GM18907 (cell line): ENCODE measurements at regions not wholly inside any gene's neighbourhood (a gene's known extent, or its start where the extent isn't known, plus 50 kb on each side); places are given as distances from the start of the nearest gene placed in this dataset.
"Not testable (repeated sequence)": the region's sequence is repeated elsewhere in the genome, so short reads cannot be mapped to it uniquely, and the experiment has no call there.

Experiments used
- ATAC-seq: cut with Tn5 transposase; IDR thresholded peaks from one replicate; pipeline ENCODE4 v1.9.1; 2021; ENCODE audit warnings: mild to moderate bottlenecking, moderate library complexity; ENCODE audit not compliant: unreplicated experiment

- no peak for ATAC-seq
Observed at GRCh38 chr4:97300561-97300960, 842.7 kb downstream of the STPG2 start.

- no peak for ATAC-seq
Observed at GRCh38 chr4:97305351-97305750, 837.9 kb downstream of the STPG2 start.

DNA sequence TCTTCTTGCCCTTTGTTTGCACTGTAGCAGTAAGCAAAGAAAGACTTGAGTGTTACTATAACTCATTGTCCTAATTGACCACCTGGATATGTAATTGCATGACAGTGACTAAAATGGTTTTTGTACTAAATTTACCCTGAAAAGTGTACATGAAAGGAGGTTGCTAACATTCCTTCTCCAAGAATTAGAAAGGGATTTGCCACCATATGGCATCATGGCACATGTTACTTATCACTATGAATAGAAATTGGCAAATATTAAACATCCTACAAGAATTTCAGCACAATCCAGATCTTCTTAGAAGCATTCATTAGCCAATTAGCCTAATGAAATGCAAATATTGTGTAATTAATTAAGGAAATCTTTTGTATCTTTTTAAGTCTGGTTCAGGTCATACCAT is 834.2 kb downstream of the STPG2 start:
- ATAC-seq, result no peak

- ATAC-seq, result no peak
Observed at GRCh38 chr4:97317201-97317600, 826.1 kb downstream of the STPG2 start.

DNA sequence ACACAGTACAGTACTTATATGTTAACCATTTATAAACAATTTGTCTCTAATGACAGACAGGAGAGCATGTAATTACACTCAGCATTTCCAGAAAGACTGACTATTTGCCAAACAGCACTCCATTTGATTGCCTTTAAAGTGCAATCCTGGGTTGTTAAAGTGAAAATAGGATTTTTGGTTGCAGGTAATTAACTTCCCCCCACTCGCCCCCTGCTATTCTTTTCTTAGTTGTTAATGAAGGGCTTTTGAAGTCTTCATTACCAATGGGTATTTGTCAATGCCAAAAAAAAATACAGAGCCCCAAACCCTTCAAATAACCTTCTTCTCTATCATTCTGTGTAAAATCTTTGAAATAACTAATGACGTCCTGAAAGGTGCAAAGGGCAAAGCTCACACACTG is 825.6 kb downstream of the STPG2 start:
- no peak for ATAC-seq

DNA sequence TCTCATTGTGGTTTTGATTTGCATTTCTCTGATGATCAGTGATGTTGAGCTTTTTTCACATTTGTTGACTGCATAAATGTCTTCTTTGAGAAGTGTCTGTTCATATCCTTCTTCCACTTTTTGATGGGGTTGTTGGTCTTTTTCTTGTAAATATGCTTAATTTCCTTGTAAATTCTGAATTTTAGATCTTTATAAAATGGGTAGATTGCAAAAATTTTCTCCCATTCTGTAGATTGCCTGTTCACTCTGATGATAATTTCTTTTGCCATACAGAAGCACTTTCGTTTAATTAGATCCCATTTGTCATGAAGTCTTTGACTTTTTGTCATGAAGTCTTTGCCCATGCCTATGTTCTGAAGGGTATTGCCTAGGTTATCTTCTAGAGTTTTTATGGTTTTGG is 817.5 kb downstream of the STPG2 start:
- not testable (repeated sequence) for ATAC-seq

DNA sequence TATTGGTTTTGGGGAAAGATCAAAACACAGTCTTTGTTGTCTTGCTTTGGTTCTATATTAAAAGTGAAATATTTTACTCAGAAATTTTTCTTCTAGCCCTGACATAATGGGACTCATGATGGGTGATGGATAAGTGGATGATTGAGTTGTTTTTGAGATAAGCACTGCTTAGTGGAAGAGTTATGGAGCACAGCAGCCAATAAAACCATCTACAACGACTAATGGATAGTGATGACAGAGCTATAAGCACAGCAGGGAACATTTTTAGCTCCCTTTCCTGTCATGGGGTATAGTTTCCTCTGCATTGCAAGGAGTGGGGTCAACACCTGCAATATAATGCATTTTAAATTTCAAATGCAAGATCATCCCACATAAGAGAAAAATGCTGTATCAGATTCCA is 812.4 kb downstream of the STPG2 start:
- ATAC-seq, result no peak

GRCh38 chr4:97334348-97334747 is 808.9 kb downstream of the STPG2 start:
- no peak for ATAC-seq

GRCh38 chr4:97349468-97350186 is 793.6 kb downstream of the STPG2 start:
- no peak for ATAC-seq

DNA sequence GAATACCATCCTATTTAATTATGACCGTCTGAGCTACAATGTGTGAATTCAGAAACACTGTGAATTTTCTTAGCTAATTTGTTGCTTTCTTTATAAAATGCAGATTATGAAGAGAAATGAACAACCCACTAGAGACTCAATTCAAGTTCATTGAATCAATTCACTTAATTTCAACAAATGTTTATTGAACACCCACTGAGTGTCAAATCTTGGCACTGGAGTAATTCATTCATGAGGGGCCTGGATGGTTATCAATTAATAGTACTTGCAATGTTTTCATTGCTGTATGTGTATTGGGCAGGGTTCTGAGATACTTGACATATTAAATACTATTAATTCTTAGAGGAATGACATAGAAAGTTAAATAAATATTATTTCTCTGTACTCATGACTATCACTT is 789.4 kb downstream of the STPG2 start:
- ATAC-seq, result no peak

GRCh38 chr4:97359826-97360225 is 783.5 kb downstream of the STPG2 start:
- no peak for ATAC-seq

GRCh38 chr4:97360733-97361132 is 782.5 kb downstream of the STPG2 start:
- no peak for ATAC-seq

DNA sequence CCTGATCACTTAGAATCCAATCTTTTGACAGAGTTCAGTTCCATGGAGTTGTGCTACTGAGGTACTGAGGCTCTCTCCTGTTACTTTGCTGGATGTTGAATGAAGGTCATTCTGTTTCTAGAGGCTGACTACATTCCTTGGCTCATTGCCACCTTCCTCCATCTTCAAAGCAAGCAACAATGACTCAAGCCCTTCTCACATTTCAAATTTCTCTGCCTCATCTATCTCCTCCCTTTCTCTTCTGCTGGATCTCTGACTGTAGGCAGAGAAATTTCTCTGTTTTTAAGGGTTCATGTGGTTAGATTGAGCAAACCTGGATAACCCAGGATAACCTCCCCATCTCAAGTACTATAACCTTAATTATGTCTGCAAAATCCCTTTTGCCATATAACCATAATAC is 775.4 kb downstream of the STPG2 start:
- no peak for ATAC-seq

DNA sequence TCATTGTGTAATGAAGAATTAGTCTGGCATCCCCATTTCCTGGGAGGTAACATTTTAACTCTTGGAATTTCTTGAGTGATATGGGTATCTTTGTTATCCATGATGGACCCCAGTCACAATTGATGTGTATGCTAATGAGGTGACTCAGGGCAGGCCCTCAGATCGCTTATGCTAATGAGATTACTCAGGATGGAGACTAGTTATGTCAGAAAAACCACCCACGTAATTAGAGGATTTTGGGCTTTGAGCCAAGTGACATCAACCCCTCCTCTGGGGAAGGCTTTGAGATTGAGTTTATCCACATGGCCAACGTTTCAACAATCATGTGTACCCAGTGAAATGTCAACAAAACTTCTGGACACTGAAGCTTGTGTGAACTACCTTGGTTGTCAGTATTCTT is 772.7 kb downstream of the STPG2 start:
- ATAC-seq, result no peak

- no peak for ATAC-seq
Observed at GRCh38 chr4:97374526-97374925, 768.8 kb downstream of the STPG2 start.

GRCh38 chr4:97386969-97387368 is 756.3 kb downstream of the STPG2 start:
- no peak for ATAC-seq

GRCh38 chr4:97394653-97395052 is 748.6 kb downstream of the STPG2 start:
- no peak for ATAC-seq

DNA sequence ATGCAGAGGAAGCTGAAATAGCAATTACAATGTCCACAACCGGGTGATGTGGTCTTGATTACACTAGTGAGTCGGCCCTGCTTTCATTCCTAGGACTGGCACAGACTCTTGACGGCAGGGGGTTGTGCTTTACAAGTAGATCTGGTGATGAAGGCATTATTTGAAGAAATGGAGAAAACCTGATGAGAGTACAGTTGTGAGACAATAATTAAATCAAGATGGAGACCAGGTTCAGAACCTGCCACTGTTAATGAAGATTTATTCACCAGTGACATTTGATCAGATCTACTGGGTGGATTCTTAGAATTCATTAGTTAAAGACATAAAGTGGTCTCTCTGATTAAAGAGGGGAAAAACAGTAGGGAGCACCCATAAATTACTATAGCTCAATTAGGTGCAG is 747.2 kb downstream of the STPG2 start:
- no peak for ATAC-seq

DNA sequence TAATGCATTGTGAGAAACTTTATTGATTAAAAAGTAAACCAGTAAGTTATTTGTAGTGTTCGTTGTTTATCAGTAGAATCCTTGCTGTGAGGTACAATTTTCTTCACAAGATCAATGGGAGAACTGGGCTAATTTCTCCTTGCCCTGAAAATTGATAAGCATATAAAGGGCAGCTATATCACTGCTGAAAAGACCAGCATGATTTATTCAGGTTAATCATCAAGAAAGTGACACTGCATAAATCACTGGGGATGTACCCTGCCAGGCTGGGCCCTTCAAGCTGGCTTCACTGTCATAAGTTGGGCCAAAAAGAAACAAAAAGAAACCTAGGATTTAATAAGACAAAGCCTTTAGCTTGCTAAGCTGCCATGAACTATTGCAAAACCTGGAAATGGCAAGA is 746.7 kb downstream of the STPG2 start:
- no peak for ATAC-seq

DNA sequence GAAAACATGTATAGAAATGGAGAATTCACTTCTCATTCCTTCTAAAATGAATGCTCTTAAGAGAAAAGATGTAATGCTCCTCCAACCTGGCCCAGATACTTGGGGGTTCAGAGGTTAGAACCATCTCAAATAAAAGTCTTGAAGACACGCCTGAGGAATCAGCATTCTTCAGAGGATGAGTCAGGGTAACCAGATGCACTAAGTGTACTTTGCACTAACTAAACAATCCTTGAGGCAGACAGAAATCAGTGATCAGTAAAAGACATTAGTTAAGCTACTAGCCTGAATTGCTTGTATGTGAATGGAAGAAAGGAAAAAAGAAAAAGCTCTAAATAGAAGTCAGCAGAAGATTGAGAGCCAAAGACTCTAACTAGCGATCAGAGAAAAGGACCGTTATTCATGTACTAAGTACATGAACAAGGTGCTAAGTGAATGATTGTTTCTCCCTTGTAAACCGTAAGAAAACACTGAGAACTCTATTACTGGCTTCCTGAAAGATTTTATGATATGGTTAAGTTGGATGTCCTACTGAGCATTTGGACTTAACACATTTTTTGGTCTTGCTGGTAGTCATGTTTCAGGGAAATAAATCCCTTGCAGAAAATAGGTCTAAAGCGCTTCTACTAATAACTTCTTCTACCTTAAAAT is 738.3 kb downstream of the STPG2 start:
- ATAC-seq, result no peak

DNA sequence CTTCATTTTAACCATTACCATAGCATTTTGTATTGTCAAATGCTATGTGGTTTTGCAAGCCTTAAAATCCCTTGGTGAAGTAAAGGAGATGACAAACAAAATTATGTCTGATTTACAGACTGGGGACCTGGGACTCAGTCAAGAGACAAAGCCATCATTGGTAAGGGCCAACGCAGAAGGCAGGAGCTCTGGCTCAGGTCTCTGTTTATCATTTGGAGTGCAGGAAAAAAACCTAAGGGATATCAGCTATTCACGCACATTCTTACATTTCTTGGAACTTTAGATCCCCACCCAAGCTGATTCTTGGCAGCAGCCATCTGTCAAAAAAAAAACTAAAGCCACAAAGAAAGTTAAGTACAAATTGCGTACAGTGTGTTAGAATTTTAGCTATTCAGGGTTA is 731.9 kb downstream of the STPG2 start:
- no peak for ATAC-seq

DNA sequence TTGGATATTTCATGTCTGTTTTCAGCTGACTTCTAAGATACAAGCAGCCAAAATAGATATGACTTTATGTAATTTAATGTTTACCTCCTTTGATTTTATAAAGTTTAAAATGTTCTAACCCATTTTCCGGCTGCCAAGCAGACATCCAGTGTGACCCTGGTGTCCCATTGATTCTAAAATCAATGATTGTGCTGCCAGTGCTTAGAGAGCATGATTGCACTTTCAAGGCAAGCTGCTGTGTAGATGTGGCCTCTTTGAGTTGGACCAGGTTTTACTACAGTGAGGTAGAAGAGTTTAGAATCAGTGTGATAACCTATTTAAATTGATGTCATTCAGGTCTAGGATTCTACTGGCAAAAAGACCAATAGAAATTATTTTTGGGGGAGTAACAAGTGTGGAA is 730.9 kb downstream of the STPG2 start:
- ATAC-seq, result no peak

GRCh38 chr4:97414161-97414560 is 729.1 kb downstream of the STPG2 start:
- no peak for ATAC-seq
